GM19025 (cell line): ENCODE measurements at regions not wholly inside any gene's neighbourhood (a gene's known extent, or its start where the extent isn't known, plus 50 kb on each side); places are given as distances from the start of the nearest gene placed in this dataset.
"Not testable (repeated sequence)": the region's sequence is repeated elsewhere in the genome, so short reads cannot be mapped to it uniquely, and the experiment has no call there.

Experiments used
- ATAC-seq: cut with Tn5 transposase; IDR thresholded peaks from one replicate; pipeline ENCODE4 v1.9.1; 2021; ENCODE audit warnings: mild to moderate bottlenecking, low read depth, moderate library complexity; ENCODE audit not compliant: unreplicated experiment

DNA sequence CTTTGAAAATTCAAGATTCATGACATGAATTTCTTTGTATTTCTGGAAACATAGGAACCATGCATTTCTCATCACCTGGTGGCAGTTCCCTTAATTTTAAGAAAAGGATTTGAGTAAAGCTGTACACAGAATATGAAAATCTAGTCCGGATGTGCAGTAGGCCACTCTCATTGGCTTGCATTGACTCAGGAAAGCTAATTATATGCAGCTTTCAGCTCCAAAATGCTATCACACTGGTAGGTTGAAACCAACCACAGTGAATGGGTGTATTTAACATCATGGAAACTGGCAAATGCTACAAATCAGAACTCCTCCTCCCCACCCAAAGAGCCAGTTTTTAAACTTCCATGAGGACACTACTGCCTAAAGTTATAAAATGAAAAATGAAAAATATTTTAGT is 161.6 kb upstream of the FBXL17 start:
- ATAC-seq, result no peak

DNA sequence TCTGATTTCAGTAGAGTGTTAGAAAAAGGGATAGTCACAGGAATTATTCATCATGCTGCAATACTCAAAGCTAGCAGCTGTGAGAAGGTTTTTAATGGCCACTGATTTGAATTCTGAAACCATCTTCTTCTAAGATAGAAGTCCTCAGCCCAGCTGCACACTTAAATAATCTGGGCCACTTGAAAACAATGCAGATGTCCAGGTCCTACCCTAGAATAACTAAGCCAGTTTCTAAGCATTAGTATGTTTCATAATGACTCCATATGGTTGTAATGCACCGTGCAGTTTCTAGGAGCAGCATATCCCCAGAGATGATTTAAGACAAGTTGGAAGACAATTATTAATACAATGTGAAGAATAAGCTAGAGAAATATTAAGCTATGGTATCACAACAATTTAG is 159.9 kb upstream of the FBXL17 start:
- ATAC-seq, result no peak

DNA sequence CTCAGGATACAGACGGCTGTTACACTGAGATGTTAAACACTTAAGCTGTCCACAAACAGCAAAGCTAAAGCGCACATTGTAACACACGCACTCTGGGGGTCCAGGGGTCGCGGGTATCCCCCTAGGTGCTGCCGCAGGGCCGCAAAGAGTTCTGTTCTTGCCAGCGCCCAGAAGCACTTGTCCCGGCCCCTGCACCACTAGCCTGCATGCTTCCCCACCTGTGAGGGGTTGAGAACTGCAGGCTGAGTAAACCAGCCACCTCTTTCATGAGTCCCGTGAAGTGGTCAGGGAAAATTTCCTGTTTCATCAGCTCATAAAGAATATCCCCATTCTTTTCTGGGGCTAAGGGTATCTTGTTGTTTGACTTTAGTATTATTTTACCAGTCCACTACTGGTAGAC is 154.4 kb upstream of the FBXL17 start:
- no peak for ATAC-seq

DNA sequence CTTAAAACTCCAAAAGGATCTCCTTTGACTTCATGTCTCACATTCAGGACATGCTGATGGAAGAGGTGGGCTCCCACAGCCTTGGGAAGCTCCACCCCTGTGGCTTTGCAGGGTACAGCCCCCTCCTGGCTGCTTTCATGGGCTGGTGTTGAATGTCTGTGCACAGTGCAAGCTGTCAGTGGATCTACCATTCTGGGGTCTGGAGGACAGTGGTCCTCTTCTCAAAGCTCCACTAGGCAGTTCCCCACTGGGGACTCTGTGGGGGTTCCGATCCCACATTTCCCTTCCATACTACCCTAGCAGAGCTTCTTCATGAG is 150.2 kb upstream of the FBXL17 start:
- ATAC-seq, result not testable (repeated sequence)

DNA sequence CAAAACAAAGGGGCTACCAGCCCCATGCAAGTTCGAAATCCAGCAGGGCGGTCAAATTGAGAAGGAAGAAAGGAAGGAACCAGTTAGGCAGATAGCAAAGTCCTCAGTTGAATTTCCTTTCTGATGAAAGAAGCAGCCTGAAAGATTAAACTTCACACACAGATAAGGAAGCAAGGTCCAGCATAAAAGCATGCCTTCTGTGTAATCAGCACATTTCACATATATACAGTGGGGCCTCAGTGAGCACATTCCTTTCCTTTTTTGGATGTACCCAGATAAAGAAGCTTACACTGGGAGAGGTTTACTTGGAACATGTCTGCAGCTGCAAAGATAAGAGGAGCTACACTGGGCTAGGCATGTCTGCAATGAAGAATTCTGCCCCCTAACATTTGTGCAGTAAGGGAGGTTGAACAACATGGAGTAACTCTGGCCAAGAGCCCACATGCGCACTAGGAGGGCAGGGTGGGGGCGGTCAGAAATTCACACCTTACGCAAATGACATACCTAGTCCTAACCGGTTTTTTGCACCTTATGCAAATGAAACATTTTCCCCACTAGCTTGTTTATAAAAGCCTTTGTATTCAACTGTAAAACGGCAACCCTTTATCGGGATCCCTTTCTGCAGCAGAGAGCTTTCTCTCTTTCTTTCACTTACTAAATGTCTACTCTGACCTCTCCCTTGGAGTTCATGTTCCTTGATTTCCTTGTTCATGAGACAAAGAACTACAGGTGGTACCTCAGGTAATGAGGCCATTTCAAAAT is 149.7 kb upstream of the FBXL17 start:
- no peak for ATAC-seq

DNA sequence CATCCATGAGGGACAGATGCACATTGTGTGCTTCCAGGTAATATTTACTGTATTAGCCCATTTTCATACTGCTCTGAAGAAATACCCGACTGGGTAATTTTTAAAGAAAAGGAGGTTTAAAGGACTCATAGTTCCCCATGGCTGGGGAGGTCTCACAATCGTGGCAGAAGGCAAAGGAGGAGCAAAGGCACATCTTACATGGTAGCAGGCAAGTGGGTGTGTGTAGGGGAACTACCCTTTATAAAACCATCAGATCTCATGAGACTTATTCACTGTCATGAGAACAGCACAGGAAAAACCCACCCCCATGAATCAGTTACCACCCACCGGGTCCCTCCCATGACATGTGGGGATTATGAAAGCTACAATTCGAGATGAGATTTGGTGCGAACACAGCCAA is 148.8 kb upstream of the FBXL17 start:
- no peak for ATAC-seq

DNA sequence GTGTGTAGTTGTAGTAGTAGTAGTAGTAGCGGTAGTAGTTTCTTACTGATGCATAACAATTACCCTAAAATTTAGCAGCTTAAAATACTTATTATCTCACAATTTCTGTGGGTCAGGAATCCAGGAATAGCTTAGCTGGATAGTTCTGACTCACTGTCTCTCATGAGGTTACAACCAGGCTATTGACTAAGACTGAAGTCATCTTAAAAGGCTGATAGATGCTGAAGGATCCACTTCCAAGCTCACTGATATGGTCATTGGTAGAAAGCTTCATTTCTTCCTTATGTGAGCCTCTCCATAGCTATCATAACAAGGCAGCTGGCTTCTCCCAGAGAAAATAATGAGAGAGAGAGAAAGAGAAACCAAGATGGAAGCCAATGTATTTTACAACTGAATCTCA is 147.5 kb upstream of the FBXL17 start:
- ATAC-seq, result no peak

DNA sequence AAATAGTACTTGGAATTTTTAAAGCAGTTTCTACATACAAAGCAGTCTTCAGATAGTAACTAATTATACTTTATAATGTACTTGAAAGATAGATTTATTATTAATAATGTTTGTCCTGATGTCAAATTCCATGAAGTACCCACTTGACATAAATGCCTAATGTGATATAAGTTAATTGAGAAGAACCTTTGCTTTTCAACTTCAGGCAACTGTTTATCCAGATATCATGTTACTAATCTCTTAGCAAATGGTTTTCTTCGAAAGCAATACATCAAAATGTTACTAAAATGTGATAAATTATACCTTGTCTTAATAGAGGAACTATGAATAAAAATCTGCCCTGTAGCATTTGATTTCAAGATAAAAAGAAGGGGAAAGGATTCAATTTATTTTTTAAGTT is 146.8 kb upstream of the FBXL17 start:
- ATAC-seq, result no peak

DNA sequence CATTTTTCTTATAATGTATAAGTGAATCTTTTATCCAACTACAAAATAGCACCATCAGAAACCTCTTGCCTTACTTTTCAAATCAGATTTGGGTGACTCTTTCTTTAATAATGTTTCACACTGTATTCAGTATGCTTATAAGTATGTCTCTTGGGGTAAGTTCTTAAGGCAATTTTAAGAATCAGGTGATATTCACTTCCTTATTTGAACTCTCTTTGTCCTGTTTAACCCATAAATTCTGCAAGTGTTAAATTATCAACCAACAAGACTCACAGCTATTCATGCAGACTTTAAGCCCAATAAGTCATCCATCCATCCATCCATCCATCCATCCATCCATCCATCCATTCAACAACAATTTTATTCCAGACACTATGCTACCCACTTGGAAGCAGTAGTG is 142.7 kb upstream of the FBXL17 start:
- no peak for ATAC-seq

DNA sequence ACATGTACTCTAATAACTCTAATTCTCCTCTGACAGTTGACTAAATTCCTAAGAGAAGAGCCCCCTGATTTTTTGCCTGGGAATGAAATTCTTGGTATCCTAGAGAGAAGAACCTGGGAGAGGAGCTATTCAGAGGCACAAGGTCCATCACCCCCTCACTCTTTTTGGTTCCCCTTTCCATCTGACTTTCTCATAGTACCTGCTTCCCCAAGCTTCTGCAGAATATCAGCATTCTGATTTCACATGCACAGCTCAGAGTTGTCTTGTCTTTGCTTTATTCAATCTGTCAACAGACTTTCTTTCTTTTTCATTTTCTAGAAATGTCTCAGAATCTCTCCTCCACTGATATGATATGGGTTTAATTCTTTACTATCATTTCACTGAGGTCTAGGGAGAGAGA is 141.5 kb upstream of the FBXL17 start:
- no peak for ATAC-seq

DNA sequence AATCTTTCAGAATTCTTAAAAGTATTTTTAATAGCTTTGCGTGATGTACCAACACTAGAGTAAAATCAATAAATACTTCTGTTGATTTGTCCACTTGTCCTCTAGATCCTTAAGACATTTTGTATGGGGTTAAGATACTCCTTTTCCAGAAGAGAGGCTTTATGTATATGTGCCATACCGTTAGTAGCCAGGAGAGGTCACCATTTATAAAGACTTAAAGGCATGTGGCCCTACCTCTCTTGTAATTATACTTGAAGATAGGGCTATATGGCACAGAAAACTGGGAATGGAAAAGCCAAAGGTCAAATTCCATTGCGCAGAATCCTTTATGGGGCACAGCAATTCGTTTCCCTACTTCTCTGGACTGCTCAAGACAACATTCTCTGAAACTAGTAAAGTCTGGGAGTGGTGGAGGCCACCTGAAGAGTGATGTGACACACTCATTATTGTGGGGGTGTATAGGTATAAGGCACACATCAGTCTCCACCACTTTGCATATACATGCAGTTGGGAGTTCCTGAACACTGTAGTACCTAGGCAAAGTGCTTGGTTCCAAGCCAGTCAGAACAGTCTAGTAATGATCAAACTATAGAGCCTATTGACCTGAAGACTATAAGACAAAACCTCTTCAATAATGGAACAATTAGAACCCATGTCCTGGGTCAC is 140.1 kb upstream of the FBXL17 start:
- ATAC-seq, result peak; percentile 41

DNA sequence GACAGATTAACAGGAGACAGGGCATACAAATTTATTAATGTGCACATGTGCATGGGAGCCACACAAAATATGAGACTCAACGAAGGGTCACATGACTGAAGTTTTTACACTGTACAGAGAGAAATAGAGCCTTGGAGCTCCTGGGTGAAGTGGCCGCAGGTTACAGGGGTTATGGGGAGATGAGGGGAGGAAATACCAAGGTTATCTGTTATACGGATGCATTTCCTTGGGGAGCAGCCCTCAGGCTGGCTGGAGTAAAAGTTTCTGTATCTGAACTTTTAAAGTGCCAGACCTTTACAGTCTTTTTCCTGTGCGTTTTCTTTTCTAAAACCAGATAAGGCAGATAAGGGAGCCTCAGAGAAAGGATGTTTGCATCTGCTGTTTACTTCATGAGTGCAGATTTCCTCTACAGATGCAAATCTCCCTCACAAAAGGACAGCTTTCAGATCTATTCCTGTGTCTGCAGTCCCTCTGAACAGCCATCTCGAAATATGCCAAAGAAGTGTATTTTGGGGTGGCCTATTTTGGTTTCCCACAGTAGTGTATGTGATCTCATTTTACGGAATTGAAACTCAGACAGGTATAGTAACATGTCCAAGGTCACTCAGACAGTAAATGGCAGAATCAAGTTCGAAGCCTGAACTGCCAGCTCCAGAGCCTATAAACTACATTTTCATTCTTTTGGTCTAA is 139.3 kb upstream of the FBXL17 start:
- ATAC-seq, result peak; percentile 72

DNA sequence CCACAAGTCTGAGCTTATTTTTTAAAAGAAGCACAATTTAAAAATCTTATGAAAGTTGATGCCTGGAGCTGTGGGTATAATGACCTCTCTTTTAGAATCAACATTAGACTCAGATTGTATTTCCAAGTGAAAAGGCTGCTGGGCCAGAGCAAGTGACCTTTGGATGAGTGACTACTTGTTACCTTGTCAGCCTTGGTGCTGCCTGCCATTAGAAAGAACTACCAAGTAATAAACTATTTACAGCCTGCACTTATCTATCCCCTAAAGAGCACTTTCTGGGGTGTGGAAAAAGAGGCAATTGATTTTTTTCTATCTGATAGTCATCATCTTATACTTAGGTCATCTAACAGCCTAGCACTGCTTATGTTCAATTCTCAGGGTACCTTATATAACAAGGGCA is 134.9 kb upstream of the FBXL17 start:
- no peak for ATAC-seq

DNA sequence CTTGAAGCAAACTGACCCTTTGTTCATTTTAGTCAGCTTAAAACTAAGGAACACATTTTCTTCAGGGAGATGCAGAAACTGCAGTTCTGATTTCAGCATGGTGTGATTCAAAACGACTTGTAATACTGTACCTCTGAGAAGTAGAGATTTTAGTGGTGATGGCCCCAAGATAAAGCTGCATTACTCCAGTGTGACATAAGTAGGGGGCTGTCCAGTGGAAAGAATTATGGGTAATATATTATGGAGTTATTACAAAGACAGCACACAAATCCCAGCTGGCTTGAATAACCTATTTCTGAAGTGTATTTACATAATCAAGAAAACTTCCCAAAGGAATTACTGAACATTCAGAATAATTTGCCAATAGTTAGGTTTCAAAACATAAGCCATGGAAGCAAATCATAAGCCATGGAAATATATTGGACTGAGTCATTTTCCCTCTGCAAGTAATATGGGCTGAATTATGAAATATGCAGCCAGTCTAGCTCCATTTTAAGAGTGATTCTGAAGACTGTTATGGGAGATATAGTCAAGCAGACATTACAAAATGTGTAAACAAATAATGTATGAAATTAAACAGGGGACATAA is 133.7 kb upstream of the FBXL17 start:
- no peak for ATAC-seq

DNA sequence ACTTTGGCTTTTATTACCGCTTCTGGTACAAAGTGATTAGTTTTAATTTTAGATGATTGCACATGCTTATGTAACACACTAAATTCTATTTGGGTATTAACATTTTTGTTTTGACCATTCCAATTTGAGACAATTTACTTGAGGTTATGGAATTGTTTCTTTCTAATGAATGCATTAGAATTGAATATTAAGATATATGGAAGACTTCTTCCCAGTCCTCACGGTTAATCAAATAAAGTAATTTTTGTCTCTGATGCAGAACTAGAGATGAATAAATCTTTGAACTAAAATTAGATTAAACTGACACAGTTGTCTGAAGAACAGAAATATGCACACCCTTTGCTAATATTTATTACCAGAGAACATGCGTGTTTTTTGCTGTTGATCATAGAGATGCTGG is 127.1 kb upstream of the FBXL17 start:
- no peak for ATAC-seq

DNA sequence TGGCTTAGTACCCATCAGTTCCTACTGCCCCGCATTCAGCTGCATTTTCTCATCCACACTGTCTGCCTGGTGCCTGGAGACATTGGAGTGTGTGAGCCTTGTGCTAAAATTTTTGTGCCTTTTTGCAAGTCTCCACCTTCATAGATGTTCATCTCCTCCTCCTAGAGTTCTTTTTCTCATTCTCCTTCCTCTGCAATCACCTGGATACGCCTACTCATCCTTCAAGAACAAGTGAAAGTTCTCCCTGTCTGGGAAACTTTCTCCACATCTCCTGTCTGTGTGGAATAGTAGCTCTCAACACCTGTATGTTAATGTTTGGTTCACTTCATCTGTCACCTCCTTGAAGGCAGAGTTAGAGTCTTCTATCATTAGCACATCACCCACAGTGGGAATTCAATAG is 125.7 kb upstream of the FBXL17 start:
- ATAC-seq, result no peak

DNA sequence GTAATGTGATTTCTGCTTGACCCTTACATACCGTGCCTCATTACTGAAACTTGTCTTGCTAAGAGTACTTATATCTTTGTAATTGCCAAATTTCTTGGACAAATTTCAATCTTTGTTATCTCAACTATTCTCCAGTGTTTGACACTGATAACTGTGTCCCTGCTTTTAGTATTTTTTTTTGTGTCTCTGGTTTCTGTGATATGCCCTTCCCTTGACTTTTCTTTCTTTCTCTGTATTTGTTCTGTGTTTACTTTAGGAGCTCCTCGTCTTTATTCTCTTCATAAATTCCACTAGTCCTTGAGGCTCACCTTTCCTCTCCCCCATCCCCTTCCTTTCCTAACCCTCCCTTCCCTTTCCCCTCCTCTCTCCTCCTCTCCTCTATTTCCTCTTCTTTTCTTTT is 123.7 kb upstream of the FBXL17 start:
- ATAC-seq, result no peak

DNA sequence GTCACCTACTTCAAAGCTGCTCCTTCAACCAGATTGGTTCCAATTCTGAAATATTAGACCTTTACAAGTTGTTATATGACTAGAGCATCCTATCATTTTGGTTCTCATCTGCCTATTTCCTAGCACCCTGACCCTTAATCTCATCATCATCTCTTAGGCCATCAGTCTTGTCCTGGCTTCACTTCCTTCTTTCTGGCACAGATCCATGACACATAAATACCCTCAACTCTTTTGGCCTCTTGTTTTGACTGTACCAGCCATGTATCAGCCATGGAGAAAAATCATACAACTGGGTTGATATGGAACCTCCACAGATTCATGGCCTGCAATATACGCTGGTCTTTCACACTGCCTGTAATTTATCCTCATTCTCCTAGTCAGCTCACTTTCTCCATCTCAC is 123.1 kb upstream of the FBXL17 start:
- ATAC-seq, result no peak

DNA sequence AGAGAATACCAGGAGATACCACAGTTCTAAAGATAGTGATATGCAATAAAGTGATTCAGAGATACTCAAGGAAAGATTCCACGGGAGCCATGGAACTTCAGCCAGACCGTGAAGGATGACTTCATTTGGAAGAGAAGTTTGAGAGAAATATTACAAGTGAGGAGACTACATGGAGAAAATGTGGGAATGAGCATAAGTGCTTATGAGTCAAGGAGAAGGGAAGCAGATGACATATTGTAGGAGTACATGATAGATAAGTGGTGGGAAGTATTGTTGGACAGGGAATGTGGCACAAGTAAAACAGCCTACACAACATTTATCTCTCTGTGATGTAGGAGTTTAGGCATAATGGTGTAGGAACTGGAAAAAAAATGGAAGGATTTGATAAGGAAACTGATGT is 122.1 kb upstream of the FBXL17 start:
- ATAC-seq, result no peak

DNA sequence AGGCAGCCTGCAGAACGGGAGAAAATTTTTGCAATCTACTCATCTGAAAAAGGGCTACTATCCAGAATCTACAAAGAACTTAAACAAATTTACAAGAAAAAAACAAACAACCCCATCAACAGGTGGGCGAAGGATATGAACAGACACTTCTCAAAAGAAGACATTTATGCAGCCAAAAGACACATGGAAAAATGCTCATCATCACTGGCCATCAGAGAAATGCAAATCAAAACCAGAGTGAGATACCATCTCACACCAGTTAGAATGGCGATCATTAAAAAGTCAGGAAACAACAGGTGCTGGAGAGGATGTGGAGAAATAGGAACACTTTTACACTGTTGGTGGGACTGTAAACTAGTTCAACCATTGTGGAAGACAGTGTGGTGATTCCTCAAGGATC is 113.7 kb upstream of the FBXL17 start:
- ATAC-seq, result not testable (repeated sequence)

DNA sequence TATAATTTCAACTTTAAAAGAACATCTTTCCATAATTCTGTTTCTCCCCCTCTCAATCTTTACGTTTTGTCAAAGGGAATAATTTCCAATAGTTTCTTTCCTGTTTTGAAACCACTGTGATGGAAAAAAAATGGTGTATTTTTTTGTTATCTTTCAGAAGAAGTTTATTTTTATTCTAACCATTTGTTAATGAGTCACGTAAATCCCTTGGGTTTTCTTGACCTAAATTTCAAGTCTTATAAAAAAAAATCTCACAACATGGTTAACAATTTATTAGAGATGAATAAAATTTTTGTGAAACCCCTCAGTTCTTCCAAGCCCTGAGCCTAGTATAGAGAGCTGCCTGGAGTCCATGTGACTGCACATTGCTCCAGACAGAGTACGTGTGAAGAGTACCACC is 106.1 kb upstream of the FBXL17 start:
- no peak for ATAC-seq

DNA sequence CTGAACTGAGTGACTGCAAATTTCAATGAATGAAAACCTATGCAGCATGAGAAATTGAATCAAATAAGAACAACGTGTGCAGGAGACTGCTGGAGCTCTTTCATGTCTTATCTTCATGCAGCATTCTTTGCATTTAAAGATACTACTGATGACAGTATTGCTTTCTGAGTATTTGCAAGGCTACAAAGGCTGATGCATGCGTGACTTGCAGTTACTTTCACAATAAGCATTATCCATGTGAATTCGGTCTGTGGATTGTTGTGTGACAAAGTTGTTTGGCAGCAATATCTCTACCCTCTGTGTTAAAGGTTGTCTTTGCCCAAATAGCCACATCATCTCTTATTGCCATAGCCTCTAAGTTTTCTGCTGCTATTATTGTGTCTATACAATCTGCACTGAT is 102.1 kb upstream of the FBXL17 start:
- no peak for ATAC-seq
